ENCODE measurements at regions not wholly inside any gene's neighbourhood (a gene's known extent, or its start where the extent isn't known, plus 50 kb on each side); places are given as distances from the start of the nearest gene placed in this dataset.

- DNase-seq (no peak), ATAC-seq (no peak)
- H3K27ac ChIP-seq: no peak overlapping the region
- intact Hi-C loops (cut with DNase I): no loop called here
- no peak overlapping the region for H3K4me3 ChIP-seq
- TF ChIP-seq CTCF (IDR thresholded peaks at IDR 0.05): no peak
- no peaks in the 10 kb centered on the region for H3K9me3 ChIP-seq
- H3K27me3 ChIP-seq (ENCODE audit: low read depth): no peaks in the 10 kb centered on the region
- H3K4me1 ChIP-seq: peaks cover 33% of the 10 kb centered on the region
- no peaks in the 10 kb centered on the region for H3K36me3 ChIP-seq
Observed at GRCh38 chr1:184164536-184164935, 113.0 kb downstream of the TSEN15 start.

- H3K9me3 ChIP-seq: no peaks in the 10 kb centered on the region
- H3K4me1 ChIP-seq: peaks cover 31% of the 10 kb centered on the region
- no peak for TF ChIP-seq CTCF (IDR thresholded peaks at IDR 0.05)
- H3K27ac ChIP-seq: no peak overlapping the region
- intact Hi-C loops (cut with DNase I): no loop called here
- H3K36me3 ChIP-seq: no peaks in the 10 kb centered on the region
- no peaks in the 10 kb centered on the region for H3K27me3 ChIP-seq (ENCODE audit: low read depth)
- H3K4me3 ChIP-seq: no peak overlapping the region
- DNase-seq (no peak), ATAC-seq (no peak)
Observed at GRCh38 chr1:184166485-184166884, 115.0 kb downstream of the TSEN15 start.

- DNase-seq: no peak
- ATAC-seq: no peak
- intact Hi-C loops (cut with DNase I): no loop called here
- Histone ChIP-seq H3K27me3 (ENCODE audit: low read depth) (no peaks in the 10 kb centered on the region), H3K27ac (no peak overlapping the region), H3K9me3 (no peaks in the 10 kb centered on the region), H3K4me3 (no peak overlapping the region), H3K36me3 (no peaks in the 10 kb centered on the region), H3K4me1 (peaks cover 22% of the 10 kb centered on the region)
- TF ChIP-seq CTCF (IDR thresholded peaks at IDR 0.05): no peak
Observed at GRCh38 chr1:184167352-184167751, 115.8 kb downstream of the TSEN15 start.

GRCh38 chr1:184170719-184171118 is 119.2 kb downstream of the TSEN15 start:
- DNase-seq (no peak), ATAC-seq (no peak)
- Histone ChIP-seq H3K9me3 (no peaks in the 10 kb centered on the region), H3K4me3 (no peak overlapping the region), H3K36me3 (no peaks in the 10 kb centered on the region), H3K27ac (no peak overlapping the region), H3K27me3 (ENCODE audit: low read depth) (no peaks in the 10 kb centered on the region), H3K4me1 (no peaks in the 10 kb centered on the region)
- intact Hi-C loops (cut with DNase I): no loop called here
- TF ChIP-seq CTCF (IDR thresholded peaks at IDR 0.05): no peak

- Histone ChIP-seq H3K4me1 (no peaks in the 10 kb centered on the region), H3K27me3 (ENCODE audit: low read depth) (no peaks in the 10 kb centered on the region), H3K4me3 (no peak overlapping the region), H3K9me3 (no peaks in the 10 kb centered on the region), H3K27ac (no peak overlapping the region), H3K36me3 (no peaks in the 10 kb centered on the region)
- intact Hi-C loops (cut with DNase I): no loop called here
- no peak for TF ChIP-seq CTCF (IDR thresholded peaks at IDR 0.05)
- peak; percentile 61 to 66 for ATAC-seq
- no peak for DNase-seq
Observed at GRCh38 chr1:184176058-184176457, 124.5 kb downstream of the TSEN15 start.

GRCh38 chr1:184181044-184181443 is 129.5 kb downstream of the TSEN15 start:
- peak; percentile 67 to 68 for ATAC-seq
- no peak overlapping the region for H3K4me3 ChIP-seq
- no peak for DNase-seq
- no peak for TF ChIP-seq CTCF (IDR thresholded peaks at IDR 0.05)
- no peaks in the 10 kb centered on the region for H3K9me3 ChIP-seq
- H3K4me1 ChIP-seq: peaks cover 4% of the 10 kb centered on the region
- no peak overlapping the region for H3K27ac ChIP-seq
- intact Hi-C loops (cut with DNase I): no loop called here
- no peaks in the 10 kb centered on the region for H3K36me3 ChIP-seq
- H3K27me3 ChIP-seq (ENCODE audit: low read depth): no peaks in the 10 kb centered on the region
